HG03025 (cell line): ENCODE measurements at regions not wholly inside any gene's neighbourhood (a gene's known extent, or its start where the extent isn't known, plus 50 kb on each side); places are given as distances from the start of the nearest gene placed in this dataset.
"Not testable (repeated sequence)": the region's sequence is repeated elsewhere in the genome, so short reads cannot be mapped to it uniquely, and the experiment has no call there.

Experiments
- ATAC-seq: cut with Tn5 transposase; IDR thresholded peaks from one replicate; pipeline ENCODE4 v1.9.1; 2021; ENCODE audit warnings: mild to moderate bottlenecking, moderate library complexity; ENCODE audit not compliant: unreplicated experiment, low FRiP score

DNA sequence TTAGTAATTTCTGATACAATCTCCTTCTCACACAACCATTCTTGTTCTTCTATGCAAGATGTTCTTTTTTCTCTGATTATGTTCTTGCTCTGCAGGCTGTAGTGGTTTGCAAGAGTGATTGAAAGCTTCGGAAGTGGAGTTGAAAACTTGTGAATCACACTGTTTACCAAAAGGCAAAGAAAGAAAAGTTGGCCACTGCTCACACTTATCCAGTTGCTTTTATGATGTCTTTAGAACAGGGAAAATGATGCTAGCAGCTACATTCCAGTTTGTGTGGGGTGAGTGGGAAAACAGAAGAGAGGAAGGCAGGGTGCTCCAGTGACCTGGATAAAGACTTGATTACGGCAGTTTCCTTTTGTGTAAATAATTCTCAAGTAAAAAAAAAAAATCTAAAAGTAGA lies 583.3 kb downstream of the TENT5A start:
- no peak for ATAC-seq

DNA sequence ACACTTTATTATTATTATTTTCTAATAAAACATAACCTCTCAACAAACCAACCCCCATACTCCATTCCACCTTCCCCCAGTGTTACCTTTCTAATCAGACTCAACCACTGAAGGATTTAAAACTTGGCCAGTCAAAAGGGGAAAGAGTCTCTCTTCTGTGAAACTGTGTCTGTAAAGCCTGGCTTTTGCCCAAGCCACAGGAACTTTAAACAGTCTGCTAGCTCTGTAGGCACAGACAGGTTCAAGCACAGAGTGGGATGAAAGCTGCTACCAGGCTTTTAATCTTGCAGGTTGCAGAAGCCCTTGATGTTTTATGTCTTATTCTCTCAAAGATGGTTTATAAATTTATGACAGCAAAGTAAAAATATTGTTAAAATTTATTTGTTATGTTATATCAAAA lies 585.7 kb downstream of the TENT5A start:
- no peak for ATAC-seq

DNA sequence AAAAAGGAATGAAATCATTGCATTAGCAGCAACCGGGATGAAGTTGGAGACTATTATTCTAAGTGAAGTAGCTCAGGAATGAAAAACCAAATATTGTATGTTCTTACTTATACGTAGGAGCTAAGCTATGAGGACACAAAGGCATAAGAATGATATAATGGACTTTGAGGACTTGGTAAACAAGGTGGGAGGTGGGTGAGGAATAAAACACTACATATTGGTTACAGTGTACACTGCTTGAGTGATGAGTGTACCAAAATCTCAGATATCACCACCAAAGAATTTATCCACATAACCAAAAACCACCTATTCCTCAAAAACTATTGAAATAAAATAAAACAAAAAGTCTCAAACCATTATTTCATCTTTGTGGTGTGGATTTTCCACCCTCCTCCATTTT lies 593.5 kb downstream of the TENT5A start:
- ATAC-seq = no peak

DNA sequence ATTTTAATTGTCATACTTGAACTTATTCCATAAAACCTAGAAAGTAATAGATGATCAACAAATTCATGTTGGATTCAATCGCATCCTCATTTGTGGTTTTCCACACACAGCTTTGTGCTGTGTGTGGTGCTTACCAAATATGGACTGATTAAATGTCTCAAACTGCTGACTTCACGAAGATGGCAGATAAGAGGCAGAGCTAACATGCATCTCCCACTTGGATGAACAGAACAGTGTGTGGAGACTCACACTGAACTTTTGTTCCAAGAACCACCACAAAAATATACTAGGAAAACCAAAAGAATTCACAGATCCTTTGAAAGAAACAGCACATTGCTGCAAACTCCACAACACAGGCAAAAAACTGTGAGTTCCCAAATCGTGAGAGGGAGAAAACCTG lies 603.7 kb downstream of the TENT5A start:
- ATAC-seq = no peak

DNA sequence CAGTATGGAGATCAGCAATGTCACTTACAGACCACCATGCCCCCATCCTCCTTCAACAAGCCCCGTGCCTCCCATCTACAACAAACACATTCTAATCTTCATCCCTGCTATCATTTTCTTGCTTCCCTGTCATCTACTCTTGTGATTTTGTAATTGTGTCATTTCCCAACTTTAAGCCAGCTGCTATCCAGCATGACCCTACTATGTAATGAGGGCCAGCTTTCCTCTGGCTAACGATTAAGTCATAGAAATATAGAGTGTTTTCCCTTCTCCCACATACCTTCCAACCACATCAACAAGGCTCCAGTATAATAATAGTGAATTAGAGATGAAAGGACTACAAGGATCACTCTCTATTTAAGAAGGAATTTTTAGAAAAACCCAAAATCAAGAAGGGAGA lies 607.0 kb downstream of the TENT5A start:
- no peak for ATAC-seq

DNA sequence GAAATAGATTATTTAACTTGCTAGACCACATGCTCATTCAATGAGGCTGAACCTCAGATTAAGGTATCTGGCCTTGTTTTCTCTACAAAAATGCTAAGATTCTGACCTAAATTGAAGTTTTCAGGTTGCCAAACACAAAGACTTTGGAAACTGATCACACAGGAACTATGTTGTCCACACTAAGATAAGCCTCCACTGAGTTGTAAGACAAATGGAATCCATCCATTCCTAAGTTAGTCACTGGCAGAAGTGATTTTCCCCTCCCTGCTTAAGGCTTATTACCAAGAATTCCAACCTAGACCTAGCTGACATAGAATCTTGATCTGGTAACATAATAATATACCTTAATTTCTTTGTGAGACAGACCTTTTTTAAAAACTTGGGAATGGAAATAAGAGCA lies 608.1 kb downstream of the TENT5A start:
- no peak for ATAC-seq

DNA sequence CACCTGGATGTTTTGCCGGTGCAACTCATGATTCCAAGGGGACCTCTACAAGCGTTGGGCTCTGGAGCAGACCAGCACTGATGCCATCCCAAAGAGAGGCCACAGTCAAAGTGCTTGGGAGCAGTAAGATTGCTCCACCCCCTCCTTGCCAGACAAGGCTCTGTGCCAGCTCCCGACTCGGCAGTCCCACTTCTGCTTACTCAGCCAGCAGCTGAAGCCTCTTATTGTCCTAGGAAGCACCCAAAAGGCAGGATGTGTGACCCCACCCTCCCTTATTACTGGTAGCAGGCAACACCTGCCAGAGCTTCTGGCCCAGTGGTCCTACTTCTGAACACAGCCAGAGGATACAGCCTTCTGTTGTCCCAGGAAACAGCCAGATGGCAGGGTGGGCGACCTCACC lies 614.2 kb downstream of the TENT5A start:
- no peak for ATAC-seq

DNA sequence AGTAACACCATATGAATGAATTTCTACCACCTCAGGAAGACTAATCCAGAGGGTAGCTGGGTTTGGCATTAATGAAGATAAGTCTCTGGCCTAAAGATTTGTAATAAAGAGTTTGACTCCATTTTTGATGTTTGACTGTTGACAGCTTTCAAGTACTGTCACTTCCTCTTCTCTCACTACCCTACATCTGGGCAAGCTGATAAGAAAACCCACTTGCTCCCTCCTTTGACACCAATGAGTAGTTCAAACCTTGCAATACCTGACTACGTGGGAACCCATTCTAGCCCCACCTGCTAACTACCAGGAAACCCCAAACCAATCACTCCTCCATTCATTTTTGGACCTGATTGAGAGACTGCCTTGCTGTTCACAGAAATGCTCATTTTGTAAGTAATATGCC lies 621.5 kb downstream of the TENT5A start:
- ATAC-seq = no peak

DNA sequence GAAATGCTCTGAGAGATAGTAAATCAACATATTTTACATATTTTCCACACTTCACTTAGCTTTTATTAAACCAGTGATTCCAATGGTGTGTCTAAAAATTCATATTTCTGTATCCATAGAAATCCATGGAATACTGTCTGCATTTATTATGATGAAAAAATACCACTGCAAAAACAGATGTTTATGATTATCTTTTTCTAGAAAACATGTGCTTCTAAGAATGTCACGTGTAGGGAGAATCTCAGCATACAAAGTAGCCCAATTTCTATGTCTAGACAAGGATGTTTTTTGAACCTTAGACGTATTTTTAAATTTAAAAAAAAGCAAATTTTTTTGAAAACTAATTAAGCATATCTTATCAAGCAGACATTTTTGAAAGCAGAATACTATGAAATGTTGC lies 622.4 kb downstream of the TENT5A start:
- no peak for ATAC-seq

DNA sequence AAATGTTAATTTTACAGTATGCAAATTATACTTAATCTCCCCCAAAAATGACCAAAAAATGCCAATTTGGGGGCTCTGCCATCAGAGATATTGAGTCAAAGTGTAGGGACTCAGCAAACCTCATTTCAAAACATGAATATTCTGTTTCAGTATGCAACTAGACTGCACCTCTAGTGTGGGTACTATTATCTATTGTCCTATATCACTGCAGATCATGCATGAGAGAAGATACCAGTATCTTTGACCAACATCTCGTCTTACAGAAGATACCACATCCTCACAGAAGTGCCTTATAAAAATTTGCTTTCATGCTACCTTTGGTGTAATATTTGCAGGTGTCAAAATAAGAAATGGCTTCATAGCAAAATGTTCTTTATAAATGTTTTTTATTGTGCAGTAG lies 623.8 kb downstream of the TENT5A start:
- no peak for ATAC-seq

DNA sequence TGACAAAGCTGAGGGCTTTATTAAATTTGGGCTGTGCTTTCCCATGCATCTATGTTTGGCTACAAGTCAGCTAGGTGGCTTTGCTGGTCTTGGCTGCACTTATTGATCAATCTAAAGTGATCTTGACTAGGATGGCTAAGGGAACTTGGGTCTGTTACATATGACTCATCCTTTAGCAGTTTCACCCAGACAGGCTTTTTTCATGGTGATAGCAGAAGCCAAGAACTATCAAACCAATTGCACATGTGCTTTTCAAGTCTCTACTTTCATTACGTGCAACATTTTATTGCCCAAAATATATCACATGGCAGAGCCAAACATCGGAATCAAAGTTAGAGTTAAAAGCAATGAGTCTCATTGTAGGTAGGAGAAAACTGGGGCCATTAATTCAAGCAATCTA lies 626.3 kb downstream of the TENT5A start:
- no peak for ATAC-seq

DNA sequence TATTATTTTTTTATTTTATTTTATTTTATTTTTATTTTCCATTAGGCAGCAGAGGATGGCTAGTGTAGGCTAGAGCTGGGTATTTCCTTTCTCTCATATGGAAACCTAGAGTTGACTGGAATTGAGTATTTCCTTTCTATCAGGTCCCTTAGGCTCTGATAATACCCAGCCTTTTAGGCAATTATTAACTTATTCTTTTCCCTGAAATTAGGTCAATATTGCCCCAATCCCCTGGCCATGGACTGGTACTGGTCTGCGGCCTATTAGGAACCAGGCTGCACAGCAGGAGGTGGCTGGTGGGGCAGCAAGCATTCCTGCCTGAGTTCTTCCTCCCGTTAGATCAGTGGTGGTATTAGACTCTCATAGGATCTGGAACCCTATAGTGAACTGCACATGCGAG lies 632.2 kb downstream of the TENT5A start:
- ATAC-seq = no peak

DNA sequence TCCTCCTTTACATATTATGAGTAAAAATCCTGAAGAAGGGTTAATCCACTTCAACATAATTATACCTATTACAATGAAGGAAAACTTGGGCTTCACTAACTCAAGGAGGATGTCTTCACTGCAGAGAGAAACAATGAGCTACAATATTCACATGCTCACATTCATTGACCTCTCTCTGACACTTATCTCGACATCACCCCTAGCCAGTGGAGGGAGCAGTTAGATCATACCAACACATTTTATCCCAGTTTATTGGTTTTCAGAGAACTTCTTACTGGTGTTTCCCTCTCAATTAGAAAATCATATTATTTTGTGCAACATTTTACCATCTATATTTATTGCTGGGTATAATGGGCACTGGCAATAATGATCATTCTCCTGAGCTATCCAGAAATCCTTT lies 646.5 kb downstream of the TENT5A start:
- ATAC-seq = no peak

DNA sequence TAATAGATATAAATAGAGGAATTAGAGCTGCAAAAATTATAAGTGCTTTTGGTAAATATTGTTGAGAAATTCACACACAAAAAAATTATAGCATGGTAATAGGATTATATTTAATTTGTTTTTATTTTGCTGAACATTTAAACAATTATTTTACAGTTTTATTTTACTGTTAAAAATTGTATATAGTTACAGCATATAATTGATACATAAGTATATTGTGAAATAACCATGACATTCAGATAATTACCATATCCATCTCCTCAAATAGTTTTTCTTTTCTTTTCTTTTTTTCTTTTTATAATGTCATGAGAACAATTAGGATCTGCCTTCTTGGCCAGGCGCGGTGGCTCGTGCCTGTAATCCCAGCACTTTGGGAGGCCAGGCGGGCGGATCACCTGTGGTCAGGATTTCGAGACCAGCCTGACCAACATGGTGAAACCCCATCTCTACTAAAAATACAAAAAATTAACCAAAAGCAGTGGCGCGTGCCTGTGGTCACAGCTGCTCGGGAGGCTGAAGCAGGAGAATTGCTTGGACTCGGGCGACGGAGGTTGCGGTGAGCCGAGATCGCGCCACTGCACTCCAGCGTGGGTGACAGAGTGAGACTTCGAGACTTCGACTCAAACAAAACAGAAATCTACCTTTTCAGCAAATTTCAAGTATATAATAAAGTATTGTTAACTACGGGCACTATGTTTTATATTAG lies 654.2 kb downstream of the TENT5A start:
- ATAC-seq = no peak

DNA sequence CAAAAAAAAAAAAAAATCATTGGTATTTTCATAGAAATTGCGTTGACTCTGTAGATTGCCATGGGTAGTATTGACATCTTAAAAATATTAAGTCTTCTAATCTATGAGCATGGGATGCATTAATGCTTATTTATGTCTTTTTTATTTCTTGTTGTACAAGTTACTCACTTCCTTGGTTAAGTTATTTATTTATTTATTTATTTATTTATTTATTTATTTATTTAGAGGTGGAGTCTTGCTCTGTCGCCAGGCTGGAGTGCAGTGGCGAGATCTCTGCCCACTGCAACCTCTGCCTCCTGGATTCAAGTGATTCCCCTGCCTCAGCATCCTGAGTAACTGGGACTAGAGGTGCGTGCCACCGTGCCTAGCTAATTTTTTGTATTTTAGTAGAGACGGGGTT lies 656.0 kb downstream of the TENT5A start:
- ATAC-seq = not testable (repeated sequence)

DNA sequence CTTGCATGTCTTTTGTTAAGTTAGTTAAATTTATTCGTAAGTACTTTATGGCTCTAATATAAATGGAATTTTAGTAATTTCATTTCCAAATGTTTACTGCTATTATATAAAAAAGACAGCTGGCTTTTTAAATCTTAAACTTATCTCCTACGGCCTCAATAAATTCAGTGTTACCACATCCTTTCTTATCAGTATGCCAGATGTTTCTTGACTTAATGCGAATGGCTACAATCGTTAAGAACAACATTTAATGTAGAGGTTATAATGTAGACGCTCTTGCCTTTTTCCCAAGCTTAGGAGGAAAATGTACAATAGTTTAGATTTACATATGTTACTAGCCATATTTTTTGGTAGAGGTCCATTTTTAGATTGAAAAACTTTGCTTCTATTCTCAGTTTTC lies 659.4 kb downstream of the TENT5A start:
- ATAC-seq = no peak

DNA sequence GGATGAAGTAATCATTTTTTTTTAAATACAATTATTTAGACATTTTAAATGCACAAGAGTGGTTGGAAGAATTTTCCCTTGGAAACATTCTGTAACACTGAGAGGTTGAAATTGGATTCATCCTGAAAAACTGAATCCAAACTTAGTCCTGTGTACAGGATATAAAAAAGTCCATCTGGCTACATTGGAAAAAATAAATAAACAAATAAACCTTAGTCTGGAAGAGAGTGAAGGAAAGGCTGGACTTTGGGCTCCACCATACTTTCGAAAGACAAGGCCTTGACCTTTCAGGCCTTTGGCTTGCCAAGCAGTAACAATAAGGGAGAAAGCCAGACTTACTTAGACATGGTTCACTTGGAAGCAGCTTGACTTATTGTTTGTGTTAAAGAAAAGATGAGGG lies 664.3 kb downstream of the TENT5A start:
- no peak for ATAC-seq

DNA sequence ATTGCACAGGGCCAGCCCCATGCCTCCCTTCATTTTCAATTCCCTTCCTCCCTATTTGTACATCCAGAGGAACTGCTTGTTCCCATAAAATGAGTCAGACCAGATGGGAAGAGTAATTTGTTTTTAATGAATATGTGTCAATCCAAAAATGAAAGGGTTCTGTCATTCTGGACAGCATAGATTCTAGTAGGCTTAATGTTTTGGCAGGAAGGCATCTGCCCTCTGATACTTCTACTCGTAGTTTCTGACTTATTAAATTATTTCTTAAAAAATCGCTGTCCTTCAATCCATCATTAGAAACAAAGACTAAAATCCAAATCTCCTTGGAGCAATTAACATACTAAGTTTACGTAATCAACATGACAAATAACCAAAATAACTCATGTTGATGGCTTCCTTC lies 665.5 kb downstream of the TENT5A start:
- ATAC-seq = no peak

DNA sequence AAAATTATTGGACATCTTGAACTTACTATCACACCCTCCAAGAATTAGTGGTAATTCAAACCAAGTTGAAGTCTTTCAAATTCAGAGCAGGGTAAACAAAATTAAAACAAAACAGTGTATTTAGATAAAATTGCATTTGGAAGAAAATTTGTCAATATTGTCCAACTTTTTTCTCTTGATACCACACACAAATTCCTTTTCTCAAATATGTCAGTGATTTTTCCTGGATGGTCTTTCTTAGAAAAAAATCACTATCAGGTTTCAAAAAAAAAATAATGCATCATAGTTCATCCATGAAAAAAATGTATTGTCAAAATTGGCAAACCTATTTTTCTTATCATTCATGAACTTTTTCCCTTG lies 667.1 kb downstream of the TENT5A start:
- ATAC-seq = no peak

DNA sequence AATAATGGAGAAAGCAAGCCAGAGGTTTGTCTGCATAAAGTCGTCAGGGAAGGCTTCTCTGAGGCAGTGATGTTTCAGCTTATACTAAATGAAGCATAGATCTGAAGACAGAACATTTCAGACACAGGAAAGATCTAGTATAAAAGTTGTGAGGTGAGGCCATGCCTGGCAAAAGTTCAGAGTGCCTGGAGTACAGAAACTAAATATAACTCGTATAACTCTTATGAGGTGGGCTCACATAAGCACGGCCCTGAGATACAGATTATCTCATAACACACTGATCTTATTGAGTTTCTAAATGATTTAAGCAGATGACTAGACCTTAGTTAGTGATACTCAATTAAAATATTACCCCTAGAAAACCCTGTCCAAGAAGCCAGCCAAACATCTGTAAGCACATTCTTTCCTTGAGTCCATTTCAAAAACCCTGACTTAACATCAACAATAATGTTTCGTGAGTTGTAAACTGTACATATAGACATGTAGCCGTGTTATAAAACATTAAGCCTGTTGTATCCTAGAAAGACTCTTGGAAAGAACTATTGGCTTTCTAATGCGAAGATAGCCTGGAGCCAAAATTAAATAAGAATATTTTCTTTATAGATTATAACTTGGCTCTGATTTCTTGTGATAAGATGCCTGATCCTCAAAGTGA lies 667.6 kb downstream of the TENT5A start:
- ATAC-seq = no peak

DNA sequence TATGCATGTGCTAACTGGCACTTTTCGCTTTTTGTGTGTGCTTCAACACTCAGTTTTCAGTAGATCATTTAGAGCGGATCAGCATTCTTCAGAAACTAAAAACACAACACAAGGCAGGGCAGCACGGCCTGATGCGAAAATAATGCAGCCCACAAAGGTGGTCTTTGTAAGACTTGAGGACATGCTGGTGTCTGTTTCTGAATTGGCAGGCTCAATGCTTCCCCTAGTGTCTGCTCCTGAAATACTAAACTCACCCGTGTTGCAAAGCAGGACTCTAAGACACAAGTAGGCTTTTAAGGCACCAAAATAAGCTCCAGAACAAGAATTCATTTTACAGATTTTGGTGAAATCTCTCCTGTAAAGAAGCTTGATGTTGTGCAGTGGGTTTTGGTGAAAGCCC lies 676.5 kb downstream of the TENT5A start:
- no peak for ATAC-seq

DNA sequence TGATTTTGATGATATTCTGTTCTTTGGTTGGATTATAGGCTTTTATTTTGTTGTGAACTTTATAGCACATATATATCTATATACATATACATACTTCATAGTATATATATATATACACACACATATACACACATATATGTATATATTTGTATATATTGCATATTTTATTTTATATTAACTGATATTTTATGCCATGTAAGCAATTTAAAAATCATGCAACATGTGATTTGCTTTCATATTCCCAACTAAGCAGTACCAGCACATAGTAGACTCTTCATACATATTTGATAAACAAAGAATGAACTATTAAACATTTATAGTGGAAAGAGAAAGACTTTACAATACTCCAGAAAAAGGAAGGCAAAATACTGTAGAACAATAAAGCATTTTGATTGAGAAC lies 679.2 kb downstream of the TENT5A start:
- ATAC-seq = no peak

DNA sequence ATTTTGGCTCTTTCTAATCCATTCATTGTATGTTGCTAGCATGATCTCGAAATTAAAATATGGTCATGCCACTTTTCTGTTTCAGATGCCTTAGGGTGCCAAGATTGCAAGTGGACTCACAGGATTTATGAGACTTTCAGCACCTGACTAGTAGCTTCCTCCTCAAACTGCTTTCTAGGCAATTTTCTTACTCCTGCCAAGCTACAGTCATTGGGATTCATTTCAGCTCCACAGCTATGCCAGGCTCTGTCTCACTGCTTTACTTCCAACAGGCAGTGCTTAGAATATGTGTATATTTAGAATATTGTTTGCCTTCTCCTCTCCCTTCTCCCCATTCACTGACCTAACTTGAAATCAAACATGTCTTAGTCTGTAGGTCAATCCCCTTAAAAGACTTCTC lies 681.4 kb downstream of the TENT5A start:
- ATAC-seq = no peak
